GM12878 (cell line): ENCODE measurements at regions not wholly inside any gene's neighbourhood (a gene's known extent, or its start where the extent isn't known, plus 50 kb on each side); places are given as distances from the start of the nearest gene placed in this dataset.

Experiments used
- ATAC-seq: fragments of 200-7000 bp; cut with Tn5 transposase; 3 replicates; pipeline ENCODE4 v1.9.1; 2020; ENCODE audit warnings: mild to moderate bottlenecking, moderate library complexity
- BruUV-seq: library from RNA; stranded (reverse); fragments of 400-500 nt; replicated peaks from 2 replicates; lab custom pipeline; 2021; lab: Mats Ljungman, UMichigan
- CTCF ChIA-PET: fragments of 300-600 bp; sonication (Branson Sonifier 250); formaldehyde crosslinking; extraction: SDS; loops from one replicate; lab custom pipeline; 2021; ENCODE audit warnings: inconsistent platforms; lab: Yijun Ruan, JAX
- POLR2A ChIA-PET: fragments of 350-600 bp; formaldehyde crosslinking; extraction: SDS; loops from one replicate; lab custom pipeline; 2021; ENCODE audit warnings: inconsistent platforms; lab: Charles Lee
- RAD21 ChIA-PET: fragments of 300-600 bp; sonication (Branson Sonifier 250); formaldehyde crosslinking; loops from one replicate; lab custom pipeline; 2023; ENCODE audit warnings: antibody characterized with exemption; ENCODE audit not compliant: unreplicated experiment; lab: Charles Lee
- SMC1A ChIA-PET: fragments of 300-600 bp; sonication (Branson Sonifier 250); formaldehyde crosslinking; loops from one replicate; lab custom pipeline; 2023; ENCODE audit not compliant: unreplicated experiment, uncharacterized antibody; lab: Charles Lee
- DNase-seq: peaks from one replicate; pipeline ENCODE4 v3.0.0-alpha.2; 2011; ENCODE audit warnings: low read depth, low spot score
- FAIRE-seq: peaks from 3 replicates; lab custom pipeline; 2011; peaks lifted over from hg19 to GRCh38; lab: Jason Lieb, UNC
- H2AFZ ChIP-seq: 2 replicates; pipeline ENCODE4 v1.6.0; 2011; ENCODE audit warnings: low read depth, low read length, control low read depth; ENCODE audit not compliant: control insufficient read depth
- H3K27ac ChIP-seq: 2 replicates; pipeline ENCODE4 v1.5.1; 2011; ENCODE audit warnings: control low read depth; ENCODE audit not compliant: control insufficient read depth, insufficient read depth
- H3K27me3 ChIP-seq, 2 experiments: replicated peaks in 1 of 2; 2 replicates each; pipeline versions ENCODE4 v1.6.0 to v1.6.1; 2011; ENCODE audit warnings: low read length in 1 of 2; ENCODE audit not compliant: control insufficient read depth in 2 of 2, insufficient read depth in 2 of 2
- H3K36me3 ChIP-seq, 2 experiments: 2 replicates each; pipeline ENCODE4 v1.5.1; 2011; ENCODE audit warnings: low read length in 1 of 2; ENCODE audit not compliant: control insufficient read depth in 2 of 2, insufficient read depth in 2 of 2
- H3K4me1 ChIP-seq: 2 replicates; pipeline ENCODE4 v1.6.1; 2011; ENCODE audit warnings: mild to moderate bottlenecking, low read length, moderate library complexity, mixed read lengths; ENCODE audit not compliant: control insufficient read depth, insufficient read depth
- H3K4me2 ChIP-seq: 2 replicates; pipeline ENCODE4 v1.6.0; 2011; ENCODE audit warnings: control low read depth; ENCODE audit not compliant: control insufficient read depth, insufficient read depth
- H3K4me3 ChIP-seq: fragments of 200-600 bp; sonication (generic); 2 replicates; pipeline ENCODE4 v1.5.1; 2016
- H3K79me2 ChIP-seq: 2 replicates; pipeline ENCODE4 v1.6.0; 2011; ENCODE audit warnings: low read length; ENCODE audit not compliant: control insufficient read depth, insufficient read depth
- H3K9ac ChIP-seq: 2 replicates; pipeline ENCODE4 v1.8.0; 2011; ENCODE audit warnings: low read length, control low read depth, mixed read lengths; ENCODE audit not compliant: control insufficient read depth, insufficient read depth
- H3K9me3 ChIP-seq: replicated peaks from 3 replicates; pipeline ENCODE4 v1.5.1; 2011; ENCODE audit warnings: mild to moderate bottlenecking, low read length; ENCODE audit not compliant: control insufficient read depth, insufficient read depth
- H4K20me1 ChIP-seq: 2 replicates; pipeline ENCODE4 v1.6.0; 2011; ENCODE audit not compliant: control insufficient read depth, insufficient read depth
- ASH2L ChIP-seq: fragments of 300-600, 200-600 bp; sonication (generic); IDR thresholded peaks from 2 replicates; pipeline ENCODE4 v1.6.1; 2017; ENCODE audit warnings: low read depth, mild to moderate bottlenecking, borderline replicate concordance
- HDAC6 ChIP-seq: fragments of 200-600 bp; sonication (generic); IDR thresholded peaks from one replicate; pipeline ENCODE4 v1.8.0; 2017; ENCODE audit warnings: antibody characterized with exemption; ENCODE audit not compliant: unreplicated experiment
- HDGF ChIP-seq: fragments of 450-650 bp; IDR thresholded peaks from 2 replicates; pipeline ENCODE4 v1.6.1; 2016; ENCODE audit warnings: antibody characterized with exemption
- JUNB ChIP-seq: IDR thresholded peaks from 2 replicates; pipeline ENCODE4 v1.6.1; 2016; ENCODE audit warnings: antibody characterized with exemption, mild to moderate bottlenecking
- LARP7 ChIP-seq: fragments of 450-650 bp; IDR thresholded peaks from 2 replicates; pipeline ENCODE4 v1.6.1; 2017; ENCODE audit warnings: mild to moderate bottlenecking
- MEF2B ChIP-seq: fragments of 450-650 bp; IDR thresholded peaks from 2 replicates; pipeline ENCODE4 v1.6.1; 2018; ENCODE audit warnings: mild to moderate bottlenecking, moderate library complexity; ENCODE audit not compliant: partially characterized antibody, poor library complexity, severe bottlenecking
- NBN ChIP-seq: fragments of 450-650 bp; IDR thresholded peaks from 2 replicates; pipeline ENCODE4 v1.6.1; 2016
- NFYB ChIP-seq: IDR thresholded peaks from 2 replicates; pipeline ENCODE4 v1.6.1; 2011; ENCODE audit warnings: low read depth, mild to moderate bottlenecking, low read length, improper control_type of control experiment, moderate library complexity; ENCODE audit not compliant: insufficient read depth
- PAX5 ChIP-seq: IDR thresholded peaks from 2 replicates; pipeline ENCODE4 v1.6.1; 2011; ENCODE audit warnings: low read depth, low read length, borderline replicate concordance
- PML ChIP-seq: IDR thresholded peaks from 2 replicates; pipeline ENCODE4 v1.6.1; 2012; ENCODE audit warnings: low read length, inconsistent platforms
- SIX5 ChIP-seq: IDR thresholded peaks from 2 replicates; pipeline ENCODE4 v1.6.1; 2011; ENCODE audit warnings: mild to moderate bottlenecking, low read depth, low read length, moderate library complexity; ENCODE audit not compliant: severe bottlenecking
- SMAD1 ChIP-seq: fragments of 450-650 bp; IDR thresholded peaks from 2 replicates; pipeline ENCODE4 v1.6.1; 2018; ENCODE audit warnings: mild to moderate bottlenecking, low read depth; ENCODE audit not compliant: partially characterized antibody
- STAT1 ChIP-seq: fragments of 450-650 bp; conservative IDR thresholded peaks from 2 replicates; pipeline ENCODE4 v1.6.1; 2014; ENCODE audit warnings: antibody characterized with exemption, mild to moderate bottlenecking
- TAF1 ChIP-seq: IDR thresholded peaks from 2 replicates; pipeline ENCODE4 v1.6.1; 2011; ENCODE audit warnings: mild to moderate bottlenecking, low read depth, low read length, borderline replicate concordance
- TARDBP ChIP-seq: IDR thresholded peaks from 2 replicates; pipeline ENCODE4 v1.6.1; 2016; ENCODE audit warnings: borderline replicate concordance
- ZBED1 ChIP-seq: IDR thresholded peaks from 2 replicates; pipeline ENCODE4 v1.6.1; 2016; ENCODE audit warnings: borderline replicate concordance
- WGBS: methylation state at CpG from one replicate; pipeline ENCODE4 v1.1.6; 2016; ENCODE audit warnings: low lambda C conversion rate; ENCODE audit not compliant: insufficient replicate concordance, insufficient coverage; ENCODE audit errors: missing lambda C conversion rate; 5-methylcytosine and 5-hydroxymethylcytosine counted together
- in situ Hi-C: fragments of 300-500 bp; cut with MboI; formaldehyde crosslinking; loops from 9 replicates; pipeline ENCODE4 v1.14.3; 2018; ENCODE audit warnings: mixed read lengths
- intact Hi-C: fragments of 100-400 bp; cut with micrococcal nuclease; formaldehyde crosslinking; loops from one replicate; pipeline ENCODE4 v1.14.2; 2022; ENCODE audit not compliant: unreplicated experiment
- TF ChIP-seq, protein P1 (sequence below): fragments of 150-350 bp; IDR thresholded peaks from 2 replicates; pipeline ENCODE4 v1.6.1; 2016; ENCODE audit warnings: low read depth, low read length
- TF ChIP-seq, protein P2 (sequence below): IDR thresholded peaks from 2 replicates; pipeline ENCODE4 v1.6.1; 2012; ENCODE audit warnings: low read depth, low read length, improper control_type of control experiment
- TF ChIP-seq, protein P3 (sequence below): fragments of 450-650 bp; IDR thresholded peaks from 2 replicates; pipeline ENCODE4 v1.6.1; 2017; ENCODE audit warnings: mild to moderate bottlenecking, low read depth, inconsistent platforms; ENCODE audit not compliant: poor library complexity, severe bottlenecking

DNA sequence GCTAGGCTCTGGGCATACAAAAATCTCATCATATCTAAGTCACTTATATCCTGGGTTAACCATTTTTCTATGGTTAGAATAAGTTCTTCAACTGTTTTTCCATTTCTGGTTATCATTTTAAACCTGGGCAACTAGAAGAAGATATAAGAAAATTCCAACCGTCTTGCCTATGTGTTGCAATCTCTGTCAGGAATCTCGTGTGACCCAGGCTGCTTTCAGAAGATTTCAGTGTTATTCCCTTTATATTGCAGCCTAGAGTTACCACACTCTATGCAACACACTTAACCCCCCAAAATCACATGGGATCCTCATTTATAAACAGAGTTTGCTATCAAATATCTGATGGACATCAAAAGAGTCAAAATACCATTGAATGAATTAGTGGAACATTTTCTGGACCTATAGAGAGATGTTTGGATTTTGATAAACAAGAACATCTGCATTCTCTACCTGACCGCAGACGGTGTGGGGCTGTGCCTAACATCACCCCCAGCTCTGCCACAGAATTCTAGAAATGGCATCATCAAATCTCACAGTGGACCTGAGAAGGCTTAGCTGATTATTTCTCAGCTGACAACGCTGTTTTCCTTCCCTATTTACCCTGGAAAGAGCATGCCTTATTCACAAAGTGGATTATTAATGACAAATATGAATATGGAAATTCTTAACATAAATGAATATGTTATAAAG lies 515.7 kb downstream of the NTRK3 start:
- CTCF ChIA-PET, result no interaction called here
- no peaks in the 10 kb centered on the region for H3K9me3 ChIP-seq

More for the DNA sequence above, 515.7 kb downstream of the NTRK3 start:
- no peaks in the 10 kb centered on the region for H3K36me3 ChIP-seq
- H3K27me3 ChIP-seq, result no peaks in the 10 kb centered on the region
- H2AFZ ChIP-seq, result no peak overlapping the region
- in situ Hi-C loops, result no loop called here
- WGBS, result 40% methylated on average over 5 of the region's 5 CpGs
- no peaks in the 10 kb centered on the region for H3K4me1 ChIP-seq
- H3K27ac ChIP-seq, result no peak overlapping the region
- TF ChIP-seq SIX5 (no peak), STAT1 (no peak), TAF1 (no peak), HDAC6 (no peak), TARDBP (no peak), PAX5 (no peak), JUNB (no peak), SMAD1 (no peak), MEF2B (no peak), LARP7 (no peak), ASH2L (no peak), NFYB (no peak), HDGF (no peak), NBN (no peak), ZBED1 (no peak), PML (no peak)
- TF ChIP-seq, protein P1, sequence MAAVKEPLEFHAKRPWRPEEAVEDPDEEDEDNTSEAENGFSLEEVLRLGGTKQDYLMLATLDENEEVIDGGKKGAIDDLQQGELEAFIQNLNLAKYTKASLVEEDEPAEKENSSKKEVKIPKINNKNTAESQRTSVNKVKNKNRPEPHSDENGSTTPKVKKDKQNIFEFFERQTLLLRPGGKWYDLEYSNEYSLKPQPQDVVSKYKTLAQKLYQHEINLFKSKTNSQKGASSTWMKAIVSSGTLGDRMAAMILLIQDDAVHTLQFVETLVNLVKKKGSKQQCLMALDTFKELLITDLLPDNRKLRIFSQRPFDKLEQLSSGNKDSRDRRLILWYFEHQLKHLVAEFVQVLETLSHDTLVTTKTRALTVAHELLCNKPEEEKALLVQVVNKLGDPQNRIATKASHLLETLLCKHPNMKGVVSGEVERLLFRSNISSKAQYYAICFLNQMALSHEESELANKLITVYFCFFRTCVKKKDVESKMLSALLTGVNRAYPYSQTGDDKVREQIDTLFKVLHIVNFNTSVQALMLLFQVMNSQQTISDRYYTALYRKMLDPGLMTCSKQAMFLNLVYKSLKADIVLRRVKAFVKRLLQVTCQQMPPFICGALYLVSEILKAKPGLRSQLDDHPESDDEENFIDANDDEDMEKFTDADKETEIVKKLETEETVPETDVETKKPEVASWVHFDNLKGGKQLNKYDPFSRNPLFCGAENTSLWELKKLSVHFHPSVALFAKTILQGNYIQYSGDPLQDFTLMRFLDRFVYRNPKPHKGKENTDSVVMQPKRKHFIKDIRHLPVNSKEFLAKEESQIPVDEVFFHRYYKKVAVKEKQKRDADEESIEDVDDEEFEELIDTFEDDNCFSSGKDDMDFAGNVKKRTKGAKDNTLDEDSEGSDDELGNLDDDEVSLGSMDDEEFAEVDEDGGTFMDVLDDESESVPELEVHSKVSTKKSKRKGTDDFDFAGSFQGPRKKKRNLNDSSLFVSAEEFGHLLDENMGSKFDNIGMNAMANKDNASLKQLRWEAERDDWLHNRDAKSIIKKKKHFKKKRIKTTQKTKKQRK, result no peak
- TF ChIP-seq, protein P2, sequence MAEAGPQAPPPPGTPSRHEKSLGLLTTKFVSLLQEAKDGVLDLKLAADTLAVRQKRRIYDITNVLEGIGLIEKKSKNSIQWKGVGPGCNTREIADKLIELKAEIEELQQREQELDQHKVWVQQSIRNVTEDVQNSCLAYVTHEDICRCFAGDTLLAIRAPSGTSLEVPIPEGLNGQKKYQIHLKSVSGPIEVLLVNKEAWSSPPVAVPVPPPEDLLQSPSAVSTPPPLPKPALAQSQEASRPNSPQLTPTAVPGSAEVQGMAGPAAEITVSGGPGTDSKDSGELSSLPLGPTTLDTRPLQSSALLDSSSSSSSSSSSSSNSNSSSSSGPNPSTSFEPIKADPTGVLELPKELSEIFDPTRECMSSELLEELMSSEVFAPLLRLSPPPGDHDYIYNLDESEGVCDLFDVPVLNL, result no peak
- TF ChIP-seq, protein P3, sequence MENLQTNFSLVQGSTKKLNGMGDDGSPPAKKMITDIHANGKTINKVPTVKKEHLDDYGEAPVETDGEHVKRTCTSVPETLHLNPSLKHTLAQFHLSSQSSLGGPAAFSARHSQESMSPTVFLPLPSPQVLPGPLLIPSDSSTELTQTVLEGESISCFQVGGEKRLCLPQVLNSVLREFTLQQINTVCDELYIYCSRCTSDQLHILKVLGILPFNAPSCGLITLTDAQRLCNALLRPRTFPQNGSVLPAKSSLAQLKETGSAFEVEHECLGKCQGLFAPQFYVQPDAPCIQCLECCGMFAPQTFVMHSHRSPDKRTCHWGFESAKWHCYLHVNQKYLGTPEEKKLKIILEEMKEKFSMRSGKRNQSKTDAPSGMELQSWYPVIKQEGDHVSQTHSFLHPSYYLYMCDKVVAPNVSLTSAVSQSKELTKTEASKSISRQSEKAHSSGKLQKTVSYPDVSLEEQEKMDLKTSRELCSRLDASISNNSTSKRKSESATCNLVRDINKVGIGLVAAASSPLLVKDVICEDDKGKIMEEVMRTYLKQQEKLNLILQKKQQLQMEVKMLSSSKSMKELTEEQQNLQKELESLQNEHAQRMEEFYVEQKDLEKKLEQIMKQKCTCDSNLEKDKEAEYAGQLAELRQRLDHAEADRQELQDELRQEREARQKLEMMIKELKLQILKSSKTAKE, result no peak
- RAD21 ChIA-PET, result no interaction called here
- SMC1A ChIA-PET, result no interaction called here
- H3K4me3 ChIP-seq, result no peak overlapping the region
- POLR2A ChIA-PET, result no interaction called here
- no peaks in the 10 kb centered on the region for H4K20me1 ChIP-seq
- BruUV-seq, result no TSS peak
- intact Hi-C loops, result no loop called here
- H3K4me2 ChIP-seq, result no peak overlapping the region
- ATAC-seq (no peak), FAIRE-seq (no peak), DNase-seq (no peak)
- no peaks in the 10 kb centered on the region for H3K79me2 ChIP-seq
- no peak overlapping the region for H3K9ac ChIP-seq
